GM12874 (cell line): ENCODE measurements at regions not wholly inside any gene's neighbourhood (a gene's known extent, or its start where the extent isn't known, plus 50 kb on each side); places are given as distances from the start of the nearest gene placed in this dataset.

Source experiments
- CTCF ChIP-seq: IDR thresholded peaks from 2 replicates; pipeline ENCODE4 v1.5.1; 2011; ENCODE audit warnings: low read depth, mild to moderate bottlenecking, control low read depth, low read length, moderate library complexity; ENCODE audit not compliant: insufficient read depth

GRCh38 chr2:184157141-184157540, 441.2 kb upstream of the ZNF804A start:
- no peak for TF ChIP-seq CTCF

- no peak for TF ChIP-seq CTCF
These were observed 435.9 kb upstream of the ZNF804A start for GRCh38 chr2:184162426-184162825.

- TF ChIP-seq CTCF = no peak
These were observed 429.0 kb upstream of the ZNF804A start for GRCh38 chr2:184169366-184169765.

- no peak for TF ChIP-seq CTCF
These were observed 423.7 kb upstream of the ZNF804A start for GRCh38 chr2:184174493-184175104.

- no peak for TF ChIP-seq CTCF
These were observed 420.1 kb upstream of the ZNF804A start for GRCh38 chr2:184178229-184178628.

GRCh38 chr2:184186436-184186835, 411.9 kb upstream of the ZNF804A start:
- no peak for TF ChIP-seq CTCF

GRCh38 chr2:184187421-184187971, 410.8 kb upstream of the ZNF804A start:
- TF ChIP-seq CTCF = no peak

- TF ChIP-seq CTCF = no peak
These were observed 407.6 kb upstream of the ZNF804A start for GRCh38 chr2:184190725-184191124.
